ENCODE measurements at regions not wholly inside any gene's neighbourhood (a gene's known extent, or its start where the extent isn't known, plus 50 kb on each side); places are given as distances from the start of the nearest gene placed in this dataset.

DNA sequence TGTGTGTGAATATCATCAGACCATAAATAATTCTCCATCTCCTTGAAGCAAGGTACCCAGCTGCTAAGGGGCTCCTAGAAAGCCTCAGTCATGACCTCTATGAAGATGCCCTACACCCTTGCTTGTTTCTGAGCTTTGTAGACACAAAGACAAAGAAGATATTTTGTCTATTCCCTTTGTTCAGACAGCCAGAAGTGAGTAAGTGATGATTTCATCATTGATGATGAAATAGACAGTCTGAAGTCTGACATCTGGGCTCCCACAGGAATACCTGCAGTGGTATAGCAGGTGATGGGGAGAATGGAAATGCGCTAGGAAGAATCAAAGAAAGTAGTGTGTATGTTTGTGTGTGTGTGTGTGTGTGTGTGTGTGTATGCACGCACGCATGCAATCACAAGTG lies 82.2 kb upstream of the DPT start:
- no peak overlapping the region for H3K27ac ChIP-seq (replicated peaks)
- TF ChIP-seq, protein P1, sequence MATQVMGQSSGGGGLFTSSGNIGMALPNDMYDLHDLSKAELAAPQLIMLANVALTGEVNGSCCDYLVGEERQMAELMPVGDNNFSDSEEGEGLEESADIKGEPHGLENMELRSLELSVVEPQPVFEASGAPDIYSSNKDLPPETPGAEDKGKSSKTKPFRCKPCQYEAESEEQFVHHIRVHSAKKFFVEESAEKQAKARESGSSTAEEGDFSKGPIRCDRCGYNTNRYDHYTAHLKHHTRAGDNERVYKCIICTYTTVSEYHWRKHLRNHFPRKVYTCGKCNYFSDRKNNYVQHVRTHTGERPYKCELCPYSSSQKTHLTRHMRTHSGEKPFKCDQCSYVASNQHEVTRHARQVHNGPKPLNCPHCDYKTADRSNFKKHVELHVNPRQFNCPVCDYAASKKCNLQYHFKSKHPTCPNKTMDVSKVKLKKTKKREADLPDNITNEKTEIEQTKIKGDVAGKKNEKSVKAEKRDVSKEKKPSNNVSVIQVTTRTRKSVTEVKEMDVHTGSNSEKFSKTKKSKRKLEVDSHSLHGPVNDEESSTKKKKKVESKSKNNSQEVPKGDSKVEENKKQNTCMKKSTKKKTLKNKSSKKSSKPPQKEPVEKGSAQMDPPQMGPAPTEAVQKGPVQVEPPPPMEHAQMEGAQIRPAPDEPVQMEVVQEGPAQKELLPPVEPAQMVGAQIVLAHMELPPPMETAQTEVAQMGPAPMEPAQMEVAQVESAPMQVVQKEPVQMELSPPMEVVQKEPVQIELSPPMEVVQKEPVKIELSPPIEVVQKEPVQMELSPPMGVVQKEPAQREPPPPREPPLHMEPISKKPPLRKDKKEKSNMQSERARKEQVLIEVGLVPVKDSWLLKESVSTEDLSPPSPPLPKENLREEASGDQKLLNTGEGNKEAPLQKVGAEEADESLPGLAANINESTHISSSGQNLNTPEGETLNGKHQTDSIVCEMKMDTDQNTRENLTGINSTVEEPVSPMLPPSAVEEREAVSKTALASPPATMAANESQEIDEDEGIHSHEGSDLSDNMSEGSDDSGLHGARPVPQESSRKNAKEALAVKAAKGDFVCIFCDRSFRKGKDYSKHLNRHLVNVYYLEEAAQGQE (IDR thresholded peaks at IDR 0.05; ENCODE audit: insufficient replicate concordance, low read depth): no peak
- TF ChIP-seq GABPA (IDR thresholded peaks at IDR 0.05; ENCODE audit: low read depth): no peak
- no peak overlapping the region for H3K4me3 ChIP-seq (replicated peaks; ENCODE audit: insufficient read depth, low read length)
- DNase-seq (ENCODE audit: low read depth in 1 of 2, low spot score in 1 of 2): no peak
- peaks cover 4% of the 10 kb centered on the region for H3K27me3 ChIP-seq (ENCODE audit: insufficient read depth, poor library complexity, severe bottlenecking)

DNA sequence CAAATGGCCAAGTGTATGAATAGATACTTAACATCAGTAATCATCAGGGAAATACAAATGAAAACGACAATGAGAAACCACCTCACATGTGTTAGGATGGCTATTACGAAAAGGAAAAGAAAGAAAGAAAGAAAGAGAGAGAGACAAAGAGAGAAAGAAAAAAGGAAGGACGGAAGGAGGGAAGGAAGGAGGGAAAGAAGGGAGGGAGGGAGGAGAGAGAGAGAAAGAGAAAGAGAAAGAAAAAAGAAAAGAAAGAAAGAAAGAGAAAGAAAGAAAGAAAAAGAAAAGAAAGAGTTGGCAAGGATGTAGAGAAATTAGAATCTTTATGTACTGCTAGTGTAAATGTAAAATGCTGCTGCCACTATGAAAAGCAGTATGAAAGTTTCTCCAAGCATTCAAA lies 90.7 kb upstream of the DPT start:
- no peak for TF ChIP-seq GABPA (IDR thresholded peaks at IDR 0.05; ENCODE audit: low read depth)
- no peak for TF ChIP-seq SPI1 (IDR thresholded peaks at IDR 0.05; ENCODE audit: borderline replicate concordance, low read depth)
- TF ChIP-seq, protein P1 (IDR thresholded peaks at IDR 0.05; ENCODE audit: insufficient replicate concordance, low read depth): no peak
- TF ChIP-seq, protein P2, sequence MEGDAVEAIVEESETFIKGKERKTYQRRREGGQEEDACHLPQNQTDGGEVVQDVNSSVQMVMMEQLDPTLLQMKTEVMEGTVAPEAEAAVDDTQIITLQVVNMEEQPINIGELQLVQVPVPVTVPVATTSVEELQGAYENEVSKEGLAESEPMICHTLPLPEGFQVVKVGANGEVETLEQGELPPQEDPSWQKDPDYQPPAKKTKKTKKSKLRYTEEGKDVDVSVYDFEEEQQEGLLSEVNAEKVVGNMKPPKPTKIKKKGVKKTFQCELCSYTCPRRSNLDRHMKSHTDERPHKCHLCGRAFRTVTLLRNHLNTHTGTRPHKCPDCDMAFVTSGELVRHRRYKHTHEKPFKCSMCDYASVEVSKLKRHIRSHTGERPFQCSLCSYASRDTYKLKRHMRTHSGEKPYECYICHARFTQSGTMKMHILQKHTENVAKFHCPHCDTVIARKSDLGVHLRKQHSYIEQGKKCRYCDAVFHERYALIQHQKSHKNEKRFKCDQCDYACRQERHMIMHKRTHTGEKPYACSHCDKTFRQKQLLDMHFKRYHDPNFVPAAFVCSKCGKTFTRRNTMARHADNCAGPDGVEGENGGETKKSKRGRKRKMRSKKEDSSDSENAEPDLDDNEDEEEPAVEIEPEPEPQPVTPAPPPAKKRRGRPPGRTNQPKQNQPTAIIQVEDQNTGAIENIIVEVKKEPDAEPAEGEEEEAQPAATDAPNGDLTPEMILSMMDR (IDR thresholded peaks at IDR 0.05; ENCODE audit: insufficient read depth, low read length): no peak
- TF ChIP-seq POLR2AphosphoS5 (IDR thresholded peaks at IDR 0.05; ENCODE audit: low read depth): no peak
- Histone ChIP-seq H3K27me3 (ENCODE audit: insufficient read depth, poor library complexity, severe bottlenecking) (no peaks in the 10 kb centered on the region), H3K4me3 (replicated peaks; ENCODE audit: insufficient read depth, low read length) (no peak overlapping the region), H3K27ac (replicated peaks) (no peak overlapping the region)
- DNase-seq (ENCODE audit: low read depth in 1 of 2, low spot score in 1 of 2): no peak

DNA sequence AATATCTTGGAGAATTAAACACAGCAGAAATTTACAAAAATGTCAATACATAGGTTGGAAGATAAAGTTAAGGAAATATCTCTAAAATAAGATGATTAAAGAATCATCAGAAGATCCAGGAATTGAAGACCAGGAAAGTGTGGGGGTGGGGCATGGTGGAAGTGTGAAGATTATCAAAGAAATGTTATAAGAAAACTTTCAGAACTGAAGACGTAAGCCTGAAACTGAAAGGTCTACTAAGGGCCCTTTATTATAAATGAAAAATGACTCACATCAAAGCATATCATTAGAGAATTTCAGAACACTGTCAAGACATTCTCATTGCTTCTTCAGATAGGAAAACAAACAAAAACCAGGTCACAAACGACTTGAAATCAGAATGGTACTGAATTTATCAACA lies 92.4 kb upstream of the DPT start:
- no peak for DNase-seq (ENCODE audit: low read depth in 1 of 2, low spot score in 1 of 2)
- no peak overlapping the region for H3K4me3 ChIP-seq (replicated peaks; ENCODE audit: insufficient read depth, low read length)
- H3K27me3 ChIP-seq (ENCODE audit: insufficient read depth, poor library complexity, severe bottlenecking): no peaks in the 10 kb centered on the region
- H3K27ac ChIP-seq (replicated peaks): no peak overlapping the region
- TF ChIP-seq GABPA (IDR thresholded peaks at IDR 0.05; ENCODE audit: low read depth) (no peak), POLR2AphosphoS5 (IDR thresholded peaks at IDR 0.05; ENCODE audit: low read depth) (no peak), SPI1 (IDR thresholded peaks at IDR 0.05; ENCODE audit: borderline replicate concordance, low read depth) (no peak)
- TF ChIP-seq, protein P2 (IDR thresholded peaks at IDR 0.05; ENCODE audit: insufficient read depth, low read length): no peak
- TF ChIP-seq, protein P1 (IDR thresholded peaks at IDR 0.05; ENCODE audit: insufficient replicate concordance, low read depth): no peak

DNA sequence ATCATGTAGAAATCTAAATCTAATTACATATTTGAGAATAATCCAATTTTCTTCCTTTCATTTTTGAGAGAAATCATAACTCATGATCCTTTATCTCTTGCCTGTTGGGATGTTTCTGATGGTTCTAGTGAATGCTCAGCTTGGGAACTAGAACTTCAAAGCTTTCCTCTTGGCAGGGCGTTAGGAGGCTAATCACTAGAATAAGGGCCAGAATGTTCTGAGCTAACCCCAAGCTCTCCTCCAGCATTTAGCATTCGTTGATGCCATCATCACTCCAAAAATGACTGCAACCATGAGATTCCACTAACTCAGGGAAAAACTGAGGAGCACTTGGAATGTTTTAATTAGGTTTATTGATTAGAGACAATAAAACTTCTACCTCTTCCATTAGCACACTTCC lies 93.9 kb upstream of the DPT start:
- Histone ChIP-seq H3K27ac (replicated peaks) (no peak overlapping the region), H3K27me3 (ENCODE audit: insufficient read depth, poor library complexity, severe bottlenecking) (no peaks in the 10 kb centered on the region), H3K4me3 (replicated peaks; ENCODE audit: insufficient read depth, low read length) (no peak overlapping the region)
- TF ChIP-seq, protein P2 (IDR thresholded peaks at IDR 0.05; ENCODE audit: insufficient read depth, low read length): no peak
- DNase-seq (ENCODE audit: low read depth in 1 of 2, low spot score in 1 of 2): no peak
